Transverse colon (tissue), 4 donors: ENCODE measurements at regions not wholly inside any gene's neighbourhood (a gene's known extent, or its start where the extent isn't known, plus 50 kb on each side); places are given as distances from the start of the nearest gene placed in this dataset.

Experiments
- DNase-seq: peaks from one replicate; pipeline ENCODE4 v3.0.0-alpha.2; 2019
- H3K27ac ChIP-seq, 4 donors: fragments of 200-600 bp; sonication (generic); 2 replicates each; pipeline ENCODE4 v1.5.1; 2016 to 2018; ENCODE audit warnings: inconsistent platforms in 4 of 4
- H3K27me3 ChIP-seq: fragments of 200-600 bp; sonication (generic); 2 replicates; pipeline ENCODE4 v1.5.1; 2017; ENCODE audit warnings: inconsistent platforms
- H3K36me3 ChIP-seq, 4 donors: fragments of 200-600 bp; sonication (generic); 2 replicates each; pipeline ENCODE4 v1.5.1; 2017 to 2019; ENCODE audit warnings: inconsistent platforms in 4 of 4
- H3K4me1 ChIP-seq, 4 donors: fragments of 200-600 bp; sonication (generic); 2 replicates each; pipeline ENCODE4 v1.5.1; 2017 to 2020; ENCODE audit warnings: inconsistent platforms in 4 of 4
- H3K4me3 ChIP-seq, 4 donors: fragments of 200-600 bp; sonication (generic); 1 replicate in 1 of 4; 2 replicates in 3 of 4; pipeline versions ENCODE4 v1.5.1 to v1.6.1; 2017 to 2019; ENCODE audit warnings: inconsistent platforms in 4 of 4
- H3K9me3 ChIP-seq, 2 donors: fragments of 200-600 bp; sonication (generic); 2 replicates each; pipeline ENCODE4 v1.5.1; 2017 to 2019; ENCODE audit warnings: inconsistent platforms in 2 of 2
- CTCF ChIP-seq, 5 experiments: fragments of 200-600 bp in 3 of 5; fragments of 450-650 bp in 2 of 5; sonication (generic) in 3 of 5; IDR thresholded peaks; 1 replicate in 2 of 5; 2 replicates in 3 of 5; pipeline ENCODE4 v1.5.1; 2016 to 2017; ENCODE audit warnings: antibody characterized with exemption in 5 of 5, inconsistent platforms in 3 of 5, mild to moderate bottlenecking in 2 of 5, moderate library complexity in 1 of 5
- EP300 ChIP-seq: sonication (generic); formaldehyde crosslinking; IDR thresholded peaks from one replicate; pipeline ENCODE4 v1.6.1; 2017; ENCODE audit warnings: antibody characterized with exemption, low read depth
- POLR2A ChIP-seq: fragments of 450-650 bp; IDR thresholded peaks from one replicate; pipeline ENCODE4 v1.6.1; 2016; ENCODE audit warnings: antibody characterized with exemption, mild to moderate bottlenecking, moderate library complexity
- POLR2AphosphoS5 ChIP-seq, 3 donors: sonication (generic); formaldehyde crosslinking; IDR thresholded peaks; one replicate each; pipeline ENCODE4 v1.6.1; 2016; ENCODE audit warnings: antibody characterized with exemption in 3 of 3
- WGBS, 2 donors: methylation state at CpG; one replicate each; pipeline ENCODE4 v1.1.5; 2018; ENCODE audit warnings: low coverage in 1 of 2; 5-methylcytosine and 5-hydroxymethylcytosine counted together
- in situ Hi-C, 4 donors: fragments of 200-750 bp; cut with MboI; loops; one replicate each; pipeline versions ENCODE4 v1.15.0 to v1.15.1; 2017; ENCODE audit warnings: low sequenced_read_pairs in 3 of 4, low pct_ligation_motif_present in 1 of 4, low pct_unique_long_range_greater_than_20kb in 1 of 4
- intact Hi-C: fragments of 100-400 bp; cut with DNase I; formaldehyde crosslinking; loops from one replicate; pipeline ENCODE4 v1.15.1; 2023; ENCODE audit warnings: low total_unique reads

- H3K4me1 ChIP-seq = no peaks in the 10 kb centered on the region
- H3K27me3 ChIP-seq = no peaks in the 10 kb centered on the region
- intact Hi-C loops = no loop called here
- in situ Hi-C loops = no loop called here
- no peaks in the 10 kb centered on the region for H3K36me3 ChIP-seq
- no peak for DNase-seq
- H3K27ac ChIP-seq = no peak overlapping the region
- H3K9me3 ChIP-seq = no peaks in the 10 kb centered on the region
- WGBS, 2 donors = 82% methylated on average over 12 of the region's 12 CpGs; no CpG with 5 or more reads in 1 of the 2 donors
- H3K4me3 ChIP-seq = no peak overlapping the region
- TF ChIP-seq POLR2A (no peak), POLR2AphosphoS5 (IDR thresholded peaks at IDR 0.05) (no peak), CTCF (IDR thresholded peaks at IDR 0.05) (no peak), EP300 (no peak)
Observed at GRCh38 chr14:98962118-98962517, 309.9 kb downstream of the BCL11B start.

GRCh38 chr14:98963610-98964009 is 308.4 kb downstream of the BCL11B start:
- no peak overlapping the region for H3K27ac ChIP-seq
- DNase-seq = no peak
- TF ChIP-seq POLR2AphosphoS5 (IDR thresholded peaks at IDR 0.05) (no peak), POLR2A (no peak), EP300 (no peak), CTCF (IDR thresholded peaks at IDR 0.05) (no peak)
- H3K9me3 ChIP-seq = no peaks in the 10 kb centered on the region
- 74% methylated on average over 2 of the region's 2 CpGs; no CpG with 5 or more reads in 1 of the 2 donors for WGBS, 2 donors
- H3K4me1 ChIP-seq = no peaks in the 10 kb centered on the region
- H3K27me3 ChIP-seq = no peaks in the 10 kb centered on the region
- no peaks in the 10 kb centered on the region for H3K36me3 ChIP-seq
- H3K4me3 ChIP-seq = no peak overlapping the region
- intact Hi-C loops (no loop called here), in situ Hi-C loops (no loop called here)

- Histone ChIP-seq H3K4me1 (no peaks in the 10 kb centered on the region), H3K27me3 (no peaks in the 10 kb centered on the region), H3K27ac (no peak overlapping the region), H3K9me3 (no peaks in the 10 kb centered on the region), H3K36me3 (no peaks in the 10 kb centered on the region), H3K4me3 (no peak overlapping the region)
- in situ Hi-C loops (no loop called here), intact Hi-C loops (no loop called here)
- TF ChIP-seq POLR2AphosphoS5 (IDR thresholded peaks at IDR 0.05) = no peak
- no peak for TF ChIP-seq POLR2A
- no peak for TF ChIP-seq CTCF (IDR thresholded peaks at IDR 0.05)
- no peak for TF ChIP-seq EP300
- 52% methylated on average over 7 of the region's 7 CpGs; no CpG with 5 or more reads in 1 of the 2 donors for WGBS, 2 donors
- no peak for DNase-seq
Observed at GRCh38 chr14:98964171-98964570, 307.8 kb downstream of the BCL11B start.

- WGBS, 2 donors = 78% methylated on average over 5 of the region's 5 CpGs; no CpG with 5 or more reads in 1 of the 2 donors
- Histone ChIP-seq H3K27ac (no peak overlapping the region), H3K4me3 (no peak overlapping the region), H3K9me3 (no peaks in the 10 kb centered on the region), H3K27me3 (no peaks in the 10 kb centered on the region), H3K36me3 (no peaks in the 10 kb centered on the region), H3K4me1 (no peaks in the 10 kb centered on the region)
- TF ChIP-seq CTCF (IDR thresholded peaks at IDR 0.05) = no peak
- TF ChIP-seq POLR2AphosphoS5 (IDR thresholded peaks at IDR 0.05) = no peak
- no peak for TF ChIP-seq POLR2A
- TF ChIP-seq EP300 = no peak
- intact Hi-C loops = no loop called here
- in situ Hi-C loops = no loop called here
- DNase-seq = no peak
Observed at GRCh38 chr14:98965076-98965475, 306.9 kb downstream of the BCL11B start.
